ENCODE measurements at regions not wholly inside any gene's neighbourhood (a gene's known extent, or its start where the extent isn't known, plus 50 kb on each side); places are given as distances from the start of the nearest gene placed in this dataset.
"Not testable (repeated sequence)": the region's sequence is repeated elsewhere in the genome, so short reads cannot be mapped to it uniquely, and the experiment has no call there.

DNA sequence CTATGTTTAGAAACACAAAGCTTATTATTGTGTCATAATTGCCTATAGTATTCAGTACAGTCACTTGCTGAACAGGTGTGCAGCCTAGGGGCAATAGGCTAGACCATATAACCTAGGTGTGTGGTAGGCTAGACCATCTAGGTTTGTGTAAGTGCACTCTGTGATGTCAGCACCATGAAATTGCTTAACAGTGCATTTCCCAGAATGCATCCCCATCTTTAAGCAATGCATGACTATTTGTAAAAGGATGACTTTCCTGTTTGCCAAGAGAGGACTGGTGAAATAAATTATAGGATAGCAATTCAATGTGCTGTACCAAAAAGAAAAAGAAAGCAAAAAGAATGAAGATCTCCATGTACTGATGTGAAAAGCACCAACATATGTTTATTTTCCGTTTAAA lies 288.7 kb upstream of the AUTS2 start:
- no peak for TF ChIP-seq ZNF274 (IDR thresholded peaks at IDR 0.05; ENCODE audit: low read depth, low read length)

DNA sequence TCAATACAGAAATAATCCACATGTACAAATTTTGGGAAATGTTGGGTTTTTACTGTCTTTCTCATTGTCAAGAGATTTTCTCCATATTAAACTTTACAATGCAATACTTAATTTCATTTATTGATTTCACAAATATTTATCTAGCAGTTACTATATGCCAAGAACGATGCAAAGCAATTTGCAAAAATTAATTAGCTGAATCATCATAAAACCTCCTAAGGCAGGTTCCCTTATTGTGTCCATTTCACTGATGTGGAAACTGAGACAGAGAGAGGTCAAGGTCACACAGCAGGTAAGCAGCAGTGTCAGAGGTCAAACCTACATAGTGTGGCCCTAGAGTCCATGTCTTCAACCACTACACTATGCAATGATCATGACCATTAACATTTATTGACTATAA lies 286.8 kb upstream of the AUTS2 start:
- TF ChIP-seq ZNF274 (IDR thresholded peaks at IDR 0.05; ENCODE audit: low read depth, low read length), result no peak
- no peak overlapping the region for H3K4me3 ChIP-seq (ENCODE audit: low read length)

More for the DNA sequence above, 288.7 kb upstream of the AUTS2 start:
- no peak overlapping the region for H3K4me3 ChIP-seq (ENCODE audit: low read length)

DNA sequence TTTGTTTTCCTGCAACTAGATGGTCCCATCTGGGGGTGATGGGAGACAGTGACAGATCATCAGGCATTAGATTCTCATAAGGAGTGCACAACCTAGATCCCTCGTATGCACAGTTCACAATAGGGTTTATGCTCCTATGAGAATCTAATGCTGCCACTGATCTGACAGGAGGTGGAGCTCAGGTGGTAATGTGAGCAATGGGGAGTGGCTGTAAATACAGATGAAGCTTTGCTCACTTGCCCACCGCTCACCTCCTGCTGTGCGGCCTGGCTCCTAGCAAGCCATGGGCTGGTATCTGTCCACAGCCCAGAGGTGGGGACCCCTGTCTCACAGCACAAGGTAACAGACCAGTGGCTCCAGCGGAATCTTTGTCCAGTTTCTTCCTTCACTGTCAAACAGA lies 284.4 kb upstream of the AUTS2 start:
- H3K4me3 ChIP-seq (ENCODE audit: low read length), result not testable (repeated sequence)

DNA sequence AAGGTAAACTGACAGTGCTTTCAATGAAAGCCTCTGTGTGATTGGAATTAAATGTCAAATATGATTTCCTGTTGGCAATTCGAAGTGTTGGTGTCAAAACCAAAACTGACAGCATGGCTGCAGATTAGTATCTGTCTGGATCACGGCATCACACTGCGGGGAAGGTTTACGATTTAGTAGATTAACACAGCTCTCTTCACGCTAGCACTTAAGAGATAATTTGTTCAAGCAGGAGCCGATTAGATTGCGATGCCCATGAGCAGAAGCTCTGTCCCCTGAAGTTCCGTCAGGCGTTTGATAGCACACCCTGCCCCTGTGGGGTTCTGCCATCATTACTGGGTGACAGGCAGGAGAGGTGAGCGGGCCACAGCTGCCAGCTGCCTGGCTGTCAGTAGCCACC lies 279.5 kb upstream of the AUTS2 start:
- no peak for TF ChIP-seq ZNF274 (IDR thresholded peaks at IDR 0.05; ENCODE audit: low read depth, low read length)
- H3K4me3 ChIP-seq (ENCODE audit: low read length), result no peak overlapping the region

DNA sequence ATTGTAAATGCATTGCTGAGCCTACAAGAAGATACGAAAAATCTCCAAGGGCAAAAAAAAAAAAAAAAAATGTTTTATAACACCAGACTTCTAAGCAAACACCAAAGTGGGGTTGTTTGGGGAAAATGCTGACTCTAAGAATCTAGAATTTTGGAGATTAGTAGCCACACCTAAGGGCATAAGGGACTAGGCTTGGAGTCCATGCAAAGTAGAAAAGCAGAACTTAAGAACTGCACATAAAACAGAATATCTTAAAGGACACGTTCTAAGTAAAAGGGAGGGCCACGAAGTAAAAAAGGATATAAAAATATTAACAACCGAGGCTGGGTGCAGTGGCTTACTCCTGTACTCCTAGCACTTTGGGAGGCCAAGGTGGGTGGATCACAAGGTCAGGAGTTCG lies 269.8 kb upstream of the AUTS2 start:
- H3K4me3 ChIP-seq (ENCODE audit: low read length), result no peak overlapping the region
- no peak for TF ChIP-seq ZNF274 (IDR thresholded peaks at IDR 0.05; ENCODE audit: low read depth, low read length)

DNA sequence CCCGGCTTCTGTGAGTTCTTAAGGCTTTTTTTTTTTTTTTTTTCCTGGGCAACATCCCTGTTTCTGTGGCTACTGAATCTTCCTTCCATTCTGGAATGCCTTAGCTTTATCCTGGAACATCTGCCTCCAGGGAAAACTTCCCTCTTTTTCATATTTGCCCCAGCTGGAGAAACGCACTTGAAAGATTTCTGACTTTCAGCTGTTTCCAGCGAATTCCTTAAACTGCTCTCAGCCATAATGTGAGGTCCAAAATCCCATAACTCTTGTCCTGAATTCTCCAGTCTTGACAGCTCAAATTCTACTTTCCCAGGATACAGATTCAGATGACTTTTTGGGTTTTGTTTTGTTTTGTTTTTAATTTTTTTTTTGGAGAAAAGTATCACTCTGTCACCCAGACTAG lies 263.6 kb upstream of the AUTS2 start:
- no peak overlapping the region for H3K4me3 ChIP-seq (ENCODE audit: low read length)
- no peak for TF ChIP-seq ZNF274 (IDR thresholded peaks at IDR 0.05; ENCODE audit: low read depth, low read length)

DNA sequence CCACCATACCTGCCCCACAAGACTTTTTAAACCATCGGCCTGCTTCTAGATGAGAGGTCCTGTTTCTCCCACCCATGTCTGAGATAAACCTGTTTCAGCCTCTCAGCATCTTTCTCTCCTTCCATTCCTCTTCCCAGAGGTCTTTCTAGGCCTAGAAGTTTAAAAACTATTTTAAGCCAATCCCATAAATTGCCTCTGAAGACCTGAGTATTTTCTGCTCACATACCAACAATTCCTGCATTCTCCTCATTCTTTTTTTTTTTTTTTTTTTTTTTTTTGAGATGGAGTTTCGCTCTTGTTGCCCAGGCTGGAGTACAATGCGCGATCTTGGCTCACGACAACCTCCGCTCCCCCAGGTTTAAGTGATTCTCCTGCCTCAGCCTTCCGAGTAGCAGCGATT lies 262.9 kb upstream of the AUTS2 start:
- TF ChIP-seq ZNF274 (IDR thresholded peaks at IDR 0.05; ENCODE audit: low read depth, low read length), result no peak
- H3K4me3 ChIP-seq (ENCODE audit: low read length), result no peak overlapping the region

DNA sequence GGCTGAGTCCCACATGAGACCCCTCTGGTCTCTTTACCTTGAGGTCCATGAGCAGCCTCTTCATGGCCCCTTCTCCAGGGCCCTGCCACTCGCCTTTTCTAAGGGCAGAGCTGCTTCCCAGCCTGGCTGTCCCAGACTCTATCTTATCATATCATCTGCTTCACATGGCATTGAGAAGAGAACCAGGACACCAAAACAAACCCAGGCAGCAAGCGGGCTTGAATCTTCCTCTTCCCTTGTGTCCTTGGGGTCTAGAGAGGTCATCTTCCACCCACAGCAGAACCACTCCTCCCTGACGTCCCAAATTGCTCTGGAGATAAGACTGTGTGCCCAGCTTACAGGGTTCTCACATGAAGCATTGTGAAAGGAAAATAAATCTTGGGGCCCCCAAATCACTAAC lies 261.3 kb upstream of the AUTS2 start:
- no peak for TF ChIP-seq ZNF274 (IDR thresholded peaks at IDR 0.05; ENCODE audit: low read depth, low read length)
- no peak overlapping the region for H3K4me3 ChIP-seq (ENCODE audit: low read length)

DNA sequence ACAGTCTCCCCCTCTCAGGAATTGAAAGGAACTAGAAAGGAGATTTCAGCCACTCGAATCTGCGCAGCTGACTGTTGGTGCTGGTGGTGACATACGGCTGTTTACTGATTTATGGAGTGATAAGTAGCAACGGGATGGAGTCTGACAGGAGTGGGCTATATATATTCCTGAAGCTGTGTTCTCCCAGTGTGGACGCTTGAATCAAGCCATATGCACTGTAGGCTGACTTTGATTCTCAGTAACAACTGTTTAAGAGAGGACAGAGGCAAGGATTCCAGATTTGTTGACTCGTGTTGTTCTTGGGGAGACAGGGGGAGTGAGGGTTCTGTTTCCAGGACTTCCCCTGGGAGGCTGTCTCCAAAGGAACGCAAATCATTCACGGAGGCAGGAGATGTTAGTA lies 260.1 kb upstream of the AUTS2 start:
- H3K4me3 ChIP-seq (ENCODE audit: low read length), result no peak overlapping the region
- no peak for TF ChIP-seq ZNF274 (IDR thresholded peaks at IDR 0.05; ENCODE audit: low read depth, low read length)

DNA sequence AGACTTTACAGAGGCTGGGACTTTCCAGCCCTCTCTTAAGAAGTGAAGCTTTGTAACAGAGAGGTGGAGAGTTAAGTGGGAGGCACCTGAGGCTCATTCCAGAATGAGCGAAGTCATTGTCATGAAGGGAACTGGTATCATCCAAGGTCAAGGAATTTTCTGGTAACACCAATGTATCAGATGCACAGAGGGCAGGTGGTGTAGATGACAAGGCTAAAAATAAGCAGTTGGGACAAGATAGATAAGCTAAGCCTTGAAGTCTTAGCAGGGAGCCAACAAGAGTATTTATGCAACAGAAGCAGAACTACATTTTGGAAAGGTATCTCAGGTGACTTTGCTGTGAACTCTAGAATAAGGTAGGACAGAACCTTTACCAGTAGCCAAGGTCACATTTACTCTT lies 257.0 kb upstream of the AUTS2 start:
- no peak for TF ChIP-seq ZNF274 (IDR thresholded peaks at IDR 0.05; ENCODE audit: low read depth, low read length)
- H3K4me3 ChIP-seq (ENCODE audit: low read length), result no peak overlapping the region

DNA sequence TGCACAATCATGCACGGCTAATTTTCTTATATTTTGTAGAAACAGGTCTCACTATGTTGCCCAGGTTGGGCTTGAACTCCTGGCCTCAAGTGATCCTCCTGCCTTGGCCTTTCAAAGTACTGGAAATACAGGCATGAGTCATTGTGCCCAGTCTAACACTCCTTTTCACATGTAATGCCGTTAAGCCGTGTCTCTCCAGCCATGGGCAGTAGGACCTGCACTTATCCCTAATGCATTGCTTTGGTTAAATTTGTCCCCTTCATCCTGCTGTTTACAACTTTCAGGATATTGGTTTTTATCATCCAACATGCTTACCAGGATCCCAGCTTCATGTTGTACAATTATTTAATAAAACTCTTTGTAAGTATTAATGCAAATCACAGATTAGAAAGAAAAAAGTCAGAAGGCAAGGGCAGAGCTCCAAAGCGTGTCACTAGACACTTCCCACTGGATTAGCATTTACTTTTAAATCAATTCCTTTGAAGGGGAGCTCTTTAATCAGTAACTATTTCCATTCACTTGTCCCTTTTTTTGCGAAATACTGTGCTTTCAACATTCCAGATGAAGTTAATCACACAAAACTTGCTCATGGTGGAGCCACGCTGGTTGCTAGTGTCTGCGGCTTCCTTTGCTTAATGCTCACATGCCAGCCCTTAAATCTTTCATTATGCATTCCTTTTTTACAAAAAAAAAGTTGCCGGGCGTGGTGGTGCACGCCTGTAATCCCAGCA lies 256.0 kb upstream of the AUTS2 start:
- no peak for TF ChIP-seq ZNF274 (IDR thresholded peaks at IDR 0.05; ENCODE audit: low read depth, low read length)
- no peak overlapping the region for H3K4me3 ChIP-seq (ENCODE audit: low read length)

DNA sequence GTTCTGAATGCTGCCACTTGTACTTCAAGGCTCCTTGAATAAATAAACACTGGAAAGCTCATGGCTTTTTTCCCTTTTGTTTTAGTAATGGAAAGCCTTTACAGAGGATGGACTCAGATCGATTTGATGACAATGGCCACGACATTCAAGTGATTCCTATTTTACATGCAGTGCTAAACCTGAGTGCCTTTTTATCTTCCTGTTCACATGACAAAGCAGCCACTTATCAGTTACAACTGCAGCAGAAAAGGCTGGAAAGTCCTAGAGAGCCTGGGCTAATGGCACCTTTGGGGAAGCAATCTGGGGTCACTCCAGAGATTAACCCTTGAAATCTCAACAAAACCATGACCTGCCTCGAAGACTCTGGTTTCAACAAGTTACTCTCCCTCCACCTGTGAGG lies 249.0 kb upstream of the AUTS2 start:
- no peak for TF ChIP-seq ZNF274 (IDR thresholded peaks at IDR 0.05; ENCODE audit: low read depth, low read length)
- no peak overlapping the region for H3K4me3 ChIP-seq (ENCODE audit: low read length)

DNA sequence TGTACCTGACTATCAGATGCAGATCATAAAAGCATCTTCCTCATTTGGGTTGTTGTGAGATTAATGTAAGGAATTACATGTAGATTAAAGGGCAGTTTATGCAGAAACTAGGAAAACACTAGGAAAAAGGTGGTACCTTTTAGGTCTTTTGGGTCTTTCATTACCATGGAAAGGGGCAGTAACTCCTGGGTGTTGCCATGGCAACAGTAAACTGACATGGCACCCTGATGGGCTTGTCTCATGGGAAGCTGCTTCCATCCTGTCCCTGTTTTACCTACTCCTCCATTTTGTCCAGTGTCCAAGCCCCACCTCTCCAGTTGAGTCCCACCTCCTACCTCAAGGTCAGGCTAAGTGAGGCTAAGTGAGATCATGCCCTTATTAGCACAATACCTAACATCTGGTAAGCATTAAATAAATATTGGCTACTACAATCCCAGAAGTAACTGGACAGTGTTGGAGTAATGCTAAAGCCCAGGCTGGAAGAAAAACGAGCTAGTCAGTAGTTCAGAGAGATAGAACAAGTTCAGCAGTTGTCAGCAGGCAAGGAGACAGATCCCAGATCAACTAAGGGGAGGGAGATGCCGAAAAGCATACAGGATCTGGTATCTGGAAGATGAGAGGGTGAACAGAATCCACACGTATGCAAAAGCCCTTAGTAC lies 240.0 kb upstream of the AUTS2 start:
- H3K4me3 ChIP-seq (ENCODE audit: low read length), result no peak overlapping the region
- no peak for TF ChIP-seq ZNF274 (IDR thresholded peaks at IDR 0.05; ENCODE audit: low read depth, low read length)

DNA sequence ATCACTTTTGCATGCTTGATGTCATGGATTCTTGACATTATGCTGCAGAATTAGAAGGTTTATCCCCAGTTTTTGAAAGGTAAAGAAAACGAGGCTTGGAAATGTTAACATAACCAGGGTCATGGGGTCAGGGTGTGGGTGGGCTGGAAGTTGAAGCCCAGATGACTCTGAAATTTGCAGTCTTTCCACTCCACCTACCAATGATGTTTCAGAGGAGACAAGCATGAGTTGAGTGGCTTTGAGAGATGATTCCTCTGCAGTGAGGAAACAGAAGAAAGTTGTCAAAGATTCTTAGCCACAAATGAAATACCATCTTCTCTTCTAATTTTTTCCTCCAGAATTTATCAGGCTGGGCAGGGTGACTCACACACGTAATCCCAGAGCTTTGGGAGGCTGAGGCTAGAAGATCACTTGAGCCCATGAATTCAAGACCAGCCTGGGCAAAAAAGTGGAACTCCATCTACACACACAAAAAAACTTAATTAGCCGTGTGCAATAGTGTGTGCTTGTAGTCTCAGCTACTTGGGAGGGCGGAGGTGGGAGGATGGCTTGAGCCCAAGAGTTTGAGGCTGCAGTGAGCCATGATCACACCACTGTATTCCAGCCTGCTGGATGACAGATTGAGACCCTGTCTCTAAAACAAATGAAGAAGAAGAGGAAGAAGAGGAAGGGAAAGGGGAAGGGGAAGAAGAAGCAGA lies 239.1 kb upstream of the AUTS2 start:
- TF ChIP-seq ZNF274 (IDR thresholded peaks at IDR 0.05; ENCODE audit: low read depth, low read length), result no peak
- H3K4me3 ChIP-seq (ENCODE audit: low read length), result no peak overlapping the region

DNA sequence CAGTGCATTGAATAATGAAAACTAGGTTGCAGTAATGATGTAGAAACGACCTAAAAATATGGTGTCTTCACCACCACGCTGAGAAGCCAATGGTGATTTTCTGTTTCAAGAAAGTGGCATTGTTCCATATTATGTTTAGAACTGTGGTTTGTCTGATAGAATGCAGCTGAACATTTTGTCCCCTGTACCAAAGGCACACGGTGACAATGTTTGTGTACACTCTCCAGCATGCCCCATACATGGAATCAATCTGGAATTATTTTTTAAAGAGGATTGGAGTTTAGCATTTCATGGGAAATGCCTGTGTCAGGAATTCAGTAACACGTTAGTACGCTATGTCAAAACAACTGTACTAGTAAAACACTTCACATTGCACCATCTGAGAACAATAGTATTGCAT lies 237.4 kb upstream of the AUTS2 start:
- H3K4me3 ChIP-seq (ENCODE audit: low read length), result no peak overlapping the region
- no peak for TF ChIP-seq ZNF274 (IDR thresholded peaks at IDR 0.05; ENCODE audit: low read depth, low read length)

Measured in GM08714 (cell line).